ENCODE measurements at regions not wholly inside any gene's neighbourhood (a gene's known extent, or its start where the extent isn't known, plus 50 kb on each side); places are given as distances from the start of the nearest gene placed in this dataset.

- Histone ChIP-seq H3K4me1 (ENCODE audit: control insufficient read depth in 5 of 5, insufficient read depth in 5 of 5, low read length in 5 of 5) (peaks cover 0 to 12% (median 2%) of the 10 kb centered on the region in 5 donors), H3K4me3 (ENCODE audit: low read depth in 1 of 5, low read length in 5 of 5) (no peak overlapping the region), H3K27me3 (ENCODE audit: control insufficient read depth in 5 of 5, insufficient read depth in 4 of 5, low read length in 5 of 5) (no peaks in the 10 kb centered on the region), H3K27ac (ENCODE audit: low read depth, low read length) (no peak overlapping the region), H3K36me3 (ENCODE audit: control insufficient read depth in 5 of 5, insufficient read depth in 5 of 5, low read length in 5 of 5) (no peaks in the 10 kb centered on the region), H3K9ac (ENCODE audit: low read length in 5 of 5) (no peak overlapping the region), H3K9me3 (ENCODE audit: control insufficient read depth in 5 of 5, low read length in 5 of 5) (no peaks in the 10 kb centered on the region)
These were observed 240.8 kb downstream of the PTEN start for GRCh38 chr10:88104223-88104622.

GRCh38 chr10:88106366-88106765, 242.9 kb downstream of the PTEN start:
- H3K4me3 ChIP-seq (ENCODE audit: low read depth in 1 of 5, low read length in 5 of 5): no peak overlapping the region
- H3K36me3 ChIP-seq (ENCODE audit: control insufficient read depth in 5 of 5, insufficient read depth in 5 of 5, low read length in 5 of 5): no peaks in the 10 kb centered on the region
- no peaks in the 10 kb centered on the region for H3K9me3 ChIP-seq (ENCODE audit: control insufficient read depth in 5 of 5, low read length in 5 of 5)
- peaks cover 0 to 12% (median 2%) of the 10 kb centered on the region in 5 donors for H3K4me1 ChIP-seq (ENCODE audit: control insufficient read depth in 5 of 5, insufficient read depth in 5 of 5, low read length in 5 of 5)
- no peak overlapping the region for H3K9ac ChIP-seq (ENCODE audit: low read length in 5 of 5)
- H3K27me3 ChIP-seq (ENCODE audit: control insufficient read depth in 5 of 5, insufficient read depth in 4 of 5, low read length in 5 of 5): no peaks in the 10 kb centered on the region
- no peak overlapping the region for H3K27ac ChIP-seq (ENCODE audit: low read depth, low read length)

- H3K27ac ChIP-seq (ENCODE audit: low read depth, low read length): no peak overlapping the region
- no peak overlapping the region for H3K4me3 ChIP-seq (ENCODE audit: low read depth in 1 of 5, low read length in 5 of 5)
- H3K27me3 ChIP-seq (ENCODE audit: control insufficient read depth in 5 of 5, insufficient read depth in 4 of 5, low read length in 5 of 5): no peaks in the 10 kb centered on the region
- H3K36me3 ChIP-seq (ENCODE audit: control insufficient read depth in 5 of 5, insufficient read depth in 5 of 5, low read length in 5 of 5): no peaks in the 10 kb centered on the region
- H3K9me3 ChIP-seq (ENCODE audit: control insufficient read depth in 5 of 5, low read length in 5 of 5): no peaks in the 10 kb centered on the region
- peaks cover 0 to 12% (median 2%) of the 10 kb centered on the region in 5 donors for H3K4me1 ChIP-seq (ENCODE audit: control insufficient read depth in 5 of 5, insufficient read depth in 5 of 5, low read length in 5 of 5)
- H3K9ac ChIP-seq (ENCODE audit: low read length in 5 of 5): no peak overlapping the region
These were observed 244.1 kb downstream of the PTEN start for GRCh38 chr10:88107296-88108097.

- no peaks in the 10 kb centered on the region for H3K27me3 ChIP-seq (ENCODE audit: control insufficient read depth in 5 of 5, insufficient read depth in 4 of 5, low read length in 5 of 5)
- H3K9me3 ChIP-seq (ENCODE audit: control insufficient read depth in 5 of 5, low read length in 5 of 5): no peaks in the 10 kb centered on the region
- no peak overlapping the region for H3K27ac ChIP-seq (ENCODE audit: low read depth, low read length)
- peaks cover 0 to 14% (median 6%) of the 10 kb centered on the region in 5 donors for H3K4me1 ChIP-seq (ENCODE audit: control insufficient read depth in 5 of 5, insufficient read depth in 5 of 5, low read length in 5 of 5)
- no peak overlapping the region for H3K9ac ChIP-seq (ENCODE audit: low read length in 5 of 5)
- H3K36me3 ChIP-seq (ENCODE audit: control insufficient read depth in 5 of 5, insufficient read depth in 5 of 5, low read length in 5 of 5): no peaks in the 10 kb centered on the region
- H3K4me3 ChIP-seq (ENCODE audit: low read depth in 1 of 5, low read length in 5 of 5): no peak overlapping the region
These were observed 244.7 kb downstream of the PTEN start for GRCh38 chr10:88108115-88108610.

- Histone ChIP-seq H3K36me3 (ENCODE audit: control insufficient read depth in 5 of 5, insufficient read depth in 5 of 5, low read length in 5 of 5) (no peaks in the 10 kb centered on the region), H3K4me3 (ENCODE audit: low read depth in 1 of 5, low read length in 5 of 5) (no peak overlapping the region), H3K9me3 (ENCODE audit: control insufficient read depth in 5 of 5, low read length in 5 of 5) (no peaks in the 10 kb centered on the region), H3K27ac (ENCODE audit: low read depth, low read length) (no peak overlapping the region), H3K9ac (ENCODE audit: low read length in 5 of 5) (no peak overlapping the region), H3K4me1 (ENCODE audit: control insufficient read depth in 5 of 5, insufficient read depth in 5 of 5, low read length in 5 of 5) (peaks cover 0 to 22% (median 16%) of the 10 kb centered on the region in 5 donors), H3K27me3 (ENCODE audit: control insufficient read depth in 5 of 5, insufficient read depth in 4 of 5, low read length in 5 of 5) (no peaks in the 10 kb centered on the region)
These were observed 246.9 kb downstream of the PTEN start for GRCh38 chr10:88110355-88110754.

GRCh38 chr10:88110822-88111221, 247.4 kb downstream of the PTEN start:
- Histone ChIP-seq H3K4me1 (ENCODE audit: control insufficient read depth in 5 of 5, insufficient read depth in 5 of 5, low read length in 5 of 5) (peaks cover 0 to 22% (median 16%) of the 10 kb centered on the region in 5 donors), H3K9me3 (ENCODE audit: control insufficient read depth in 5 of 5, low read length in 5 of 5) (no peaks in the 10 kb centered on the region), H3K27me3 (ENCODE audit: control insufficient read depth in 5 of 5, insufficient read depth in 4 of 5, low read length in 5 of 5) (no peaks in the 10 kb centered on the region), H3K4me3 (ENCODE audit: low read depth in 1 of 5, low read length in 5 of 5) (no peak overlapping the region), H3K27ac (ENCODE audit: low read depth, low read length) (no peak overlapping the region), H3K9ac (ENCODE audit: low read length in 5 of 5) (no peak overlapping the region), H3K36me3 (ENCODE audit: control insufficient read depth in 5 of 5, insufficient read depth in 5 of 5, low read length in 5 of 5) (no peaks in the 10 kb centered on the region)

GRCh38 chr10:88111294-88111693, 247.9 kb downstream of the PTEN start:
- Histone ChIP-seq H3K27ac (ENCODE audit: low read depth, low read length) (no peak overlapping the region), H3K9me3 (ENCODE audit: control insufficient read depth in 5 of 5, low read length in 5 of 5) (no peaks in the 10 kb centered on the region), H3K4me3 (ENCODE audit: low read depth in 1 of 5, low read length in 5 of 5) (no peak overlapping the region), H3K9ac (ENCODE audit: low read length in 5 of 5) (no peak overlapping the region), H3K36me3 (ENCODE audit: control insufficient read depth in 5 of 5, insufficient read depth in 5 of 5, low read length in 5 of 5) (no peaks in the 10 kb centered on the region), H3K27me3 (ENCODE audit: control insufficient read depth in 5 of 5, insufficient read depth in 4 of 5, low read length in 5 of 5) (no peaks in the 10 kb centered on the region), H3K4me1 (ENCODE audit: control insufficient read depth in 5 of 5, insufficient read depth in 5 of 5, low read length in 5 of 5) (peaks cover 0 to 22% (median 16%) of the 10 kb centered on the region in 5 donors)

- no peaks in the 10 kb centered on the region for H3K9me3 ChIP-seq (ENCODE audit: control insufficient read depth in 5 of 5, low read length in 5 of 5)
- H3K4me3 ChIP-seq (ENCODE audit: low read depth in 1 of 5, low read length in 5 of 5): no peak overlapping the region
- H3K9ac ChIP-seq (ENCODE audit: low read length in 5 of 5): no peak overlapping the region
- H3K4me1 ChIP-seq (ENCODE audit: control insufficient read depth in 5 of 5, insufficient read depth in 5 of 5, low read length in 5 of 5): peaks cover 0 to 21% (median 16%) of the 10 kb centered on the region in 5 donors
- H3K27me3 ChIP-seq (ENCODE audit: control insufficient read depth in 5 of 5, insufficient read depth in 4 of 5, low read length in 5 of 5): no peaks in the 10 kb centered on the region
- H3K36me3 ChIP-seq (ENCODE audit: control insufficient read depth in 5 of 5, insufficient read depth in 5 of 5, low read length in 5 of 5): no peaks in the 10 kb centered on the region
- peak overlapping the region; percentile 21 for H3K27ac ChIP-seq (ENCODE audit: low read depth, low read length)
These were observed 249.8 kb downstream of the PTEN start for GRCh38 chr10:88113232-88113631.

- H3K9ac ChIP-seq (ENCODE audit: low read length in 5 of 5): no peak overlapping the region
- no peaks in the 10 kb centered on the region for H3K27me3 ChIP-seq (ENCODE audit: control insufficient read depth in 5 of 5, insufficient read depth in 4 of 5, low read length in 5 of 5)
- H3K4me1 ChIP-seq (ENCODE audit: control insufficient read depth in 5 of 5, insufficient read depth in 5 of 5, low read length in 5 of 5): peaks cover 0 to 19% (median 13%) of the 10 kb centered on the region in 5 donors
- H3K27ac ChIP-seq (ENCODE audit: low read depth, low read length): peak overlapping the region; percentile 21
- no peak overlapping the region for H3K4me3 ChIP-seq (ENCODE audit: low read depth in 1 of 5, low read length in 5 of 5)
- no peaks in the 10 kb centered on the region for H3K9me3 ChIP-seq (ENCODE audit: control insufficient read depth in 5 of 5, low read length in 5 of 5)
- no peaks in the 10 kb centered on the region for H3K36me3 ChIP-seq (ENCODE audit: control insufficient read depth in 5 of 5, insufficient read depth in 5 of 5, low read length in 5 of 5)
These were observed 250.3 kb downstream of the PTEN start for GRCh38 chr10:88113657-88114272.

GRCh38 chr10:88114368-88114767, 250.9 kb downstream of the PTEN start:
- no peak overlapping the region for H3K9ac ChIP-seq (ENCODE audit: low read length in 5 of 5)
- no peaks in the 10 kb centered on the region for H3K9me3 ChIP-seq (ENCODE audit: control insufficient read depth in 5 of 5, low read length in 5 of 5)
- no peaks in the 10 kb centered on the region for H3K27me3 ChIP-seq (ENCODE audit: control insufficient read depth in 5 of 5, insufficient read depth in 4 of 5, low read length in 5 of 5)
- H3K4me3 ChIP-seq (ENCODE audit: low read depth in 1 of 5, low read length in 5 of 5): no peak overlapping the region
- peaks cover 0 to 20% (median 13%) of the 10 kb centered on the region in 5 donors for H3K4me1 ChIP-seq (ENCODE audit: control insufficient read depth in 5 of 5, insufficient read depth in 5 of 5, low read length in 5 of 5)
- no peak overlapping the region for H3K27ac ChIP-seq (ENCODE audit: low read depth, low read length)
- no peaks in the 10 kb centered on the region for H3K36me3 ChIP-seq (ENCODE audit: control insufficient read depth in 5 of 5, insufficient read depth in 5 of 5, low read length in 5 of 5)

Data from subcutaneous abdominal adipose tissue (tissue), 5 donors.